A549 (cell line): ENCODE measurements at regions not wholly inside any gene's neighbourhood (a gene's known extent, or its start where the extent isn't known, plus 50 kb on each side); places are given as distances from the start of the nearest gene placed in this dataset.

ENCODE experiments used
- ATAC-seq, 2 experiments: fragments of 200-7000 bp in 1 of 2; fragments of >200 bp in 1 of 2; cut with Nextera tagmentation in 1 of 2; cut with Tn5 transposase in 1 of 2; 3 replicates each; pipeline versions ENCODE4 v1.8.0 to v1.9.1; 2018 to 2020; ENCODE audit warnings: mild to moderate bottlenecking in 1 of 2, moderate library complexity in 1 of 2
- CTCF ChIA-PET: fragments of 300-600 bp; sonication (Branson Sonifier 250); formaldehyde crosslinking; extraction: SDS; loops from one replicate; lab custom pipeline; 2021; ENCODE audit warnings: antibody characterized with exemption, inconsistent platforms; lab: Yijun Ruan, JAX
- POLR2A ChIA-PET: fragments of 350-600 bp; formaldehyde crosslinking; extraction: SDS; loops from one replicate; lab custom pipeline; 2021; ENCODE audit warnings: antibody characterized with exemption, inconsistent platforms; lab: Yijun Ruan, JAX
- DNase-seq, 2 experiments: peaks; one replicate each; pipeline versions ENCODE4 v3.0.0 to v3.0.0-alpha.2; 2011 to 2016; ENCODE audit warnings: low read depth in 1 of 2, low spot score in 1 of 2
- FAIRE-seq: peaks from 2 replicates; lab custom pipeline; 2011; peaks lifted over from hg19 to GRCh38; lab: Jason Lieb, UNC
- H3K27ac ChIP-seq, 2 experiments: fragments of >200 bp; sonication (Bioruptor Twin); formaldehyde crosslinking; 3 replicates each; pipeline ENCODE4 v1.5.1; 2016 to 2017
- H3K4me1 ChIP-seq: fragments of >200 bp; sonication (Bioruptor Twin); formaldehyde crosslinking; 3 replicates; pipeline ENCODE4 v1.6.1; 2016
- H3K4me2 ChIP-seq: fragments of >200 bp; sonication (Bioruptor Twin); formaldehyde crosslinking; 3 replicates; pipeline ENCODE4 v1.6.1; 2016
- H3K4me3 ChIP-seq: fragments of >200 bp; sonication (Bioruptor Twin); formaldehyde crosslinking; 3 replicates; pipeline ENCODE4 v1.5.1; 2016
- H3K9me3 ChIP-seq: fragments of >200 bp; sonication (Bioruptor Twin); formaldehyde crosslinking; 3 replicates; pipeline ENCODE4 v1.6.1; 2016
- ATOH8 ChIP-seq: fragments of 250-450 bp; sonication (Bioruptor Pico); IDR thresholded peaks from 2 replicates; pipeline ENCODE4 v1.5.0; 2020; ENCODE audit warnings: low read depth, mild to moderate bottlenecking, moderate library complexity
- BCL3 ChIP-seq: fragments of >200 bp; sonication (Bioruptor Twin); formaldehyde crosslinking; IDR thresholded peaks from 3 replicates; pipeline ENCODE4 v1.6.1; 2016
- BHLHE40 ChIP-seq: IDR thresholded peaks from 2 replicates; pipeline ENCODE4 v1.6.1; 2012; ENCODE audit warnings: low read depth, low read length, inconsistent platforms
- CBX8 ChIP-seq: fragments of 200-600 bp; sonication (generic); IDR thresholded peaks from 2 replicates; pipeline ENCODE4 v1.6.1; 2016
- CHD4 ChIP-seq: fragments of 200-600 bp; sonication (generic); IDR thresholded peaks from 2 replicates; pipeline ENCODE4 v1.6.1; 2016; ENCODE audit warnings: antibody characterized with exemption, mild to moderate bottlenecking, borderline replicate concordance
- CTCF ChIP-seq: fragments of >200 bp; sonication (Bioruptor Twin); formaldehyde crosslinking; IDR thresholded peaks from 3 replicates; pipeline ENCODE4 v1.5.1; 2016
- EP300 ChIP-seq, 2 experiments: fragments of >200 bp; sonication (Bioruptor Twin); formaldehyde crosslinking; IDR thresholded peaks; 2 replicates in 1 of 2; 3 replicates in 1 of 2; pipeline ENCODE4 v1.6.1; 2016 to 2017
- FOSB ChIP-seq: fragments of 250-450 bp; sonication (Bioruptor Pico); IDR thresholded peaks from 2 replicates; pipeline ENCODE4 v1.5.0; 2020; ENCODE audit warnings: mild to moderate bottlenecking, moderate library complexity
- FOSL2 ChIP-seq, 2 experiments: fragments of 450-650 bp in 1 of 2; fragments of >200 bp in 1 of 2; sonication (Bioruptor Twin) in 1 of 2; formaldehyde crosslinking; IDR thresholded peaks; 2 replicates each; pipeline versions ENCODE4 v1.5.0 to v1.6.1; 2016 to 2020; ENCODE audit warnings: mild to moderate bottlenecking in 1 of 2, moderate library complexity in 1 of 2
- FOXS1 ChIP-seq: fragments of 250-450 bp; sonication (Bioruptor Pico); IDR thresholded peaks from 2 replicates; pipeline ENCODE4 v1.5.0; 2020; ENCODE audit warnings: mild to moderate bottlenecking, moderate library complexity
- HDAC2 ChIP-seq: fragments of 200-600 bp; sonication (generic); IDR thresholded peaks from 2 replicates; pipeline ENCODE4 v1.6.1; 2016
- HEYL ChIP-seq: fragments of 250-450 bp; sonication (Bioruptor Pico); IDR thresholded peaks from 2 replicates; pipeline ENCODE4 v1.8.0; 2021; ENCODE audit warnings: mild to moderate bottlenecking, moderate library complexity
- HMGXB4 ChIP-seq: fragments of 250-450 bp; sonication (Bioruptor Pico); IDR thresholded peaks from 2 replicates; pipeline ENCODE4 v1.5.0; 2021; ENCODE audit warnings: mild to moderate bottlenecking, moderate library complexity, borderline replicate concordance
- KDM1A ChIP-seq: fragments of 200-600 bp; sonication (generic); IDR thresholded peaks from 2 replicates; pipeline ENCODE4 v1.6.1; 2016; ENCODE audit warnings: low read depth, mild to moderate bottlenecking
- MYC ChIP-seq: IDR thresholded peaks from 2 replicates; pipeline ENCODE4 v1.6.1; 2012; ENCODE audit warnings: mild to moderate bottlenecking, inconsistent platforms, low read length, improper control_type of control experiment, borderline replicate concordance
- POLR2A ChIP-seq: IDR thresholded peaks from 2 replicates; pipeline ENCODE4 v1.6.1; 2012; ENCODE audit warnings: mild to moderate bottlenecking, low read length
- POLR2AphosphoS2 ChIP-seq: conservative IDR thresholded peaks from 2 replicates; pipeline ENCODE4 v1.6.1; 2012; ENCODE audit warnings: low read length, improper control_type of control experiment, inconsistent platforms
- RAD21 ChIP-seq, 2 experiments: fragments of >200 bp in 1 of 2; sonication (Bioruptor Twin) in 1 of 2; formaldehyde crosslinking in 1 of 2; IDR thresholded peaks in 1 of 2; conservative IDR thresholded peaks in 1 of 2; 2 replicates in 1 of 2; 3 replicates in 1 of 2; pipeline ENCODE4 v1.6.1; 2012 to 2018; ENCODE audit warnings: inconsistent platforms in 1 of 2
- RCOR1 ChIP-seq: fragments of 150-350 bp; IDR thresholded peaks from 2 replicates; pipeline ENCODE4 v1.6.1; 2014; ENCODE audit warnings: antibody characterized with exemption, low read length, low read depth
- REST ChIP-seq: fragments of 200-600 bp; sonication (generic); IDR thresholded peaks from 2 replicates; pipeline ENCODE4 v1.6.1; 2016; ENCODE audit warnings: antibody characterized with exemption, mild to moderate bottlenecking, moderate library complexity
- USF2 ChIP-seq: fragments of 450-650 bp; IDR thresholded peaks from 2 replicates; pipeline ENCODE4 v1.6.1; 2014; ENCODE audit warnings: antibody characterized with exemption
- ZSCAN20 ChIP-seq: fragments of 250-450 bp; sonication (Bioruptor Pico); IDR thresholded peaks from 2 replicates; pipeline ENCODE4 v1.8.0; 2022; ENCODE audit warnings: mild to moderate bottlenecking, moderate library complexity
- WGBS: methylation state at CpG from one replicate; pipeline ENCODE4 v1.1.6; 2017; ENCODE audit errors: missing lambda C conversion rate; 5-methylcytosine and 5-hydroxymethylcytosine counted together

- TF ChIP-seq HMGXB4 (CRISPR knock-in tag) (no peak), FOSL2 (IDR thresholded peaks at IDR 0.05) (no peak), FOSL2 (CRISPR knock-in tag; IDR thresholded peaks at IDR 0.05) (no peak)
Observed at GRCh38 chr6:153800580-153801188, 238.4 kb upstream of the OPRM1 start (continued).

GRCh38 chr6:153790876-153791473 lies 248.1 kb upstream of the OPRM1 start:
- H3K4me1 ChIP-seq: no peaks in the 10 kb centered on the region
- TF ChIP-seq FOXS1: no peak
- TF ChIP-seq CTCF: peak; percentile 6; the same call in 1 of the 3 replicates
- TF ChIP-seq MYC: no peak
- no peak for TF ChIP-seq REST
- no peak for TF ChIP-seq POLR2A
- 0 out of 5 replicates have a peak, but pooled peaks of 1 of the 2 experiments have one; percentile 10 for TF ChIP-seq RAD21 (conservative IDR thresholded peaks at IDR 0.05 in 1 of 2, IDR thresholded peaks at IDR 0.05 in 1 of 2)
- TF ChIP-seq CHD4: no peak
- TF ChIP-seq FOSB: no peak
- no peak for TF ChIP-seq CBX8
- TF ChIP-seq, all 56 proteins: peak for 2
- no peak for FAIRE-seq
- ChIA-PET CTCF (interaction anchor here (1.5 kb wide), 1 partner anchor 22 kb away, joined by 3 read pairs; no protein-coding TSS in a partner anchor), POLR2A (no interaction called here)
- Histone ChIP-seq H3K4me2 (no peak overlapping the region), H3K4me3 (no peak overlapping the region), H3K27ac (no peak overlapping the region), H3K9me3 (no peaks in the 10 kb centered on the region)
- WGBS: 58% methylated on average over 1 of the region's 1 CpG
- DNase-seq: peak in 1 of 2 experiments; percentile 10
- ATAC-seq: no peak

GRCh38 chr6:153790048-153790447 lies 249.0 kb upstream of the OPRM1 start:
- 32% methylated on average over 5 of the region's 7 CpGs for WGBS
- FAIRE-seq (no peak), DNase-seq (peak; percentile 2 to 43)
- H3K27ac ChIP-seq: no peak overlapping the region
- ChIA-PET POLR2A (no interaction called here), CTCF (no interaction called here)
- no peak overlapping the region for H3K4me2 ChIP-seq
- no peak overlapping the region for H3K4me3 ChIP-seq
- TF ChIP-seq MYC (no peak), USF2 (no peak), POLR2AphosphoS2 (no peak), EP300 (IDR thresholded peaks at IDR 0.05) (no peak), HDAC2 (no peak), CHD4 (no peak), RCOR1 (no peak), ATOH8 (CRISPR knock-in tag) (no peak), ZSCAN20 (CRISPR knock-in tag) (no peak), KDM1A (no peak), HEYL (CRISPR knock-in tag) (no peak), BHLHE40 (no peak), BCL3 (no peak), FOSL2 (IDR thresholded peaks at IDR 0.05) (no peak), FOSL2 (CRISPR knock-in tag; IDR thresholded peaks at IDR 0.05) (no peak)
- TF ChIP-seq, all 56 proteins: peak for 0
- Histone ChIP-seq H3K4me1 (no peaks in the 10 kb centered on the region), H3K9me3 (no peaks in the 10 kb centered on the region)
- peak; percentile 50 to 61; a peak in 5 of 6 replicates for ATAC-seq
